HG02571 (cell line): ENCODE measurements at regions not wholly inside any gene's neighbourhood (a gene's known extent, or its start where the extent isn't known, plus 50 kb on each side); places are given as distances from the start of the nearest gene placed in this dataset.

Experiments used
- ATAC-seq: cut with Tn5 transposase; IDR thresholded peaks from one replicate; pipeline ENCODE4 v1.9.1; 2021; ENCODE audit warnings: mild to moderate bottlenecking, moderate library complexity; ENCODE audit not compliant: unreplicated experiment

DNA sequence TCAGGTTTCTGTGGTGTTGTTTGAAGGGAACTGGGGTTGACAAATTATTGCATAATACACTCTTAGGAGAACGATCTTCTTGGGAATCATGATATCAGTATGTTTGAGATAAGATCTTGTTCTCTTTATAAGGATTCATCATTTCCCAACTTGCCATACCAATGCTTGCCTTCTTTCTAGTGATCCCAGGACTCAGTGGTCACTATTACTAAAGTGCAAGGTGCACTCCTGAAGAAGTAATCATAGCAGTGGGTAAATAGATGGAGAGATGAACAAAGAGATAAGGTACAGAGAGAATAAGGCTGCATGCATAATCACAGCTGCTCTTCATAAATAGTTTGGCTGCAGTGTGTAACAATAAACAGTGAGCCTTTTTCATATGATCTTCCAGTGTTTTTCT is 404.0 kb downstream of the DOK5 start:
- no peak for ATAC-seq

DNA sequence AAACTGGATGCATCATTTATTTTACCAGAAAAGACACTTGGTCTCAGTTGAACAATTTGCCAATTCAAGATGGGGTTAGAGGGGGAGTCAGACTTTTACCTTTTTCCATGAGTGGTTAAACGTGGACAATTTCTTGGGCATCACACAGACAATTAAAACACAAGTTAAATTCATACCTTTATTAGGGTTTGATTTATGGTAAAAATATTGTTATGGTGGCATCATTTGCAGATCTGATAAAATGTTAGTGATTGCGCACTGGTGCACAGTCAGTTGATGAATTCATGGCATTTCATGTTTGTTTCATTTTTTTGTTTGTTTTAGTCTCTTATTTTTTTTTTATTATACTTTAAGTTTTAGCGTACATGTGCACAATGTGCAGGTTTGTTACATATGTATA is 399.9 kb downstream of the DOK5 start:
- ATAC-seq = no peak

DNA sequence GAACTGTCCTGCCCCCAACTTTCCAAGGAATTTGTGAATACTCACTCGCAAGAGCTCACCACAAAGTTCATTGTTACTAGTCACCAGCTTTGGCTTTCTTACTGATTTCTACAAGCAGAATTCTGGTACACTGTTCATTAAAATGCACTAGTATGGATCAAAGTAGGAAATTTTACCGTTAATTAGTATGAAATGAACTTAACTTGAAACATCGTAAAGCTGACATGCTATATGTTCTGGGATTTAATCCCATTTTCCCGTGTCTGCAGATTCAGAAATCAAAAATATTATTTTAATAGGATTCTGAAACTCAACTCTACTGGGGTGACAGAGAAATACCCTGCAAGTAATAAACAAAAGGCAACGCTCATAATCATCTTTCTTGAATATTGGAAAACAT is 399.3 kb downstream of the DOK5 start:
- ATAC-seq = no peak

DNA sequence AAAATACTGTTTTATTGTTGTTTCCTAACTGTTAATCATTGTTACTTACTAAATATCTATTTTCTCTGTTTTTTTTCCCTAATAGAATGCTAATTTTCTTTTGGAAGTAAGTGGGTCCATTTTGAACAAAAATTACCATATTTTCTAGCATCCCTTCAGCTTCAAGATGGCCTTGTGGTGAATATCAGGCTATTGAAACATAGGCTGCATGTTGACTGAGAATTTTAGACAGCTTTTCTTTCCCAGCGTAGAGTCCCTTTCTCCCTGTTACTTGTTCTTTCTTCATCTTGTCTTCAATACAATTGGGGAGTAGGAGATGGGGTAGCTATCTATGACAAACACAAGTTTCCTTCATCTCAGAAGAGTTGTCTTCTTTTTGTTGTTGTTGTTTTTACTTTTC is 397.0 kb downstream of the DOK5 start:
- no peak for ATAC-seq

DNA sequence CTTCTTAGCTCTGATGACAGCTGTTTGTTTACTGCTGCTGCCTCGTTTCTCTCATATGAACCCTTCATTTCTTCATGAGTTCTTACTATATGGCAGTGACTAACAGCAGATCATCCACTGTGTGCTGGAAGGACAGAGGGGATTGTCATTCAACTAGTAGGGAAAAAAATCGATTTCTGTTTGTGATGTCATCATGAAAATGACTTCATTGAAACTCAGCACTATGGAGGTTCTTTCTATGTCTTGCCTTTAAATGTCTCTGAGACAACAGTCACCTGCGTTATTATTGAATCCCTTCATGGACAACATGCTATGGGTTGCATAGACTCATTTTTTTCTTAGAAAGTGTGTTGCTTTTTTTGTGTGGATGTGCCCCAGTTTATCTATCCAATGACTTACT is 394.4 kb downstream of the DOK5 start:
- ATAC-seq = no peak

DNA sequence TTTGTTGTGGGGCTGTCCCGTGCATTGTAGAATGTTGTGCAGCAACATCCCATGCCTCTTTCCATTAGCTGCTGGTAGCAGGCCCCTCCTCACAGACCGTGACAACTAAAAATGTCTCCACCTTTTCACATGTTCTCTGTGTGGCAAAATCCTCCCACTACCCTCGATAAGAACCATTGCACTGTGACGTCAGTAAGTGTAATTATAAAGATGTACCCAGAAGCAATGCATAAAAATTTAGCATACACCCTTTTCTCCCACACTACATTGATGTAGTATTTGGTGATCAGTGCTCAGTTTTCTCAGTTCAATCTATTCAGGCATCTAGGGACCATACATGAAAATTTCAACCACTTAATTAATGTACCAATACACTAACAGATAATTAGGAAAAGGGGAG is 389.9 kb downstream of the DOK5 start:
- ATAC-seq = no peak

DNA sequence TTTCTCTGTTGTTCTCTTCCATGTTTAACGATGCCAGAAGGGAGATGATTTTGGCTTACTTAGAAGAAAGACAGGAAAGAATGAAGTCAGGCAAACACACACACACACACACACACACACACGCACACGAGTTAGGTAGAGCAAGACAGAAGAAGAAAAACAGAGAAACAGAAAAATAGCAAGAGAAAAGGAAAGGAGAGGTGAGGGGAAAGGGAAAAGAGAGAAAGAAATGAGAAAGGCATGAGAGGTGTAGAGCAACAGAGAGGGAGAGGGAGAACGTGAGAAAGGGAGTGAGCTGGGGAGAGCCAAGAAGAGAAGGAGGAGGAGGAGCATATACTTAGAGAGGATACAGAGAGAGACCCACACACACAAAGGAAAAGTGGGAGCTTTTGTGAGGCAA is 385.3 kb downstream of the DOK5 start:
- no peak for ATAC-seq

DNA sequence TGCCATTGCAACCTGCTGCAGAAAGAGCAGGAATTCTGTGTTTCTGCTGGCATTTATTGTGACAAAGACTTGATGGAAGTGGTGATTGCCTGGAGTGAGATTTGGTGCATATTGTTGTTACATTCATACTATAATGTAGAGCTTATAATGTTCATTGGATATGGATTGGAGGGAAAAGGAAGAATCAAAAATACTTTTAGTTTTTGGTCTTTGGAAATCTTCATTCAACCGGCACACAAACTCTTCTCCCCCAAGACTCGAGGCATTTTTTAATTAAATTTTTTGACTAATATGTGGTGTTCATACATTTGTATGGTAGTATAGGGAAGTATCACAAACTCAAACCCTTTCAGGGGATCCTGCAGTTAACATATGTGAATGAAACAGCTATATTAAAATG is 380.8 kb downstream of the DOK5 start:
- ATAC-seq = no peak

DNA sequence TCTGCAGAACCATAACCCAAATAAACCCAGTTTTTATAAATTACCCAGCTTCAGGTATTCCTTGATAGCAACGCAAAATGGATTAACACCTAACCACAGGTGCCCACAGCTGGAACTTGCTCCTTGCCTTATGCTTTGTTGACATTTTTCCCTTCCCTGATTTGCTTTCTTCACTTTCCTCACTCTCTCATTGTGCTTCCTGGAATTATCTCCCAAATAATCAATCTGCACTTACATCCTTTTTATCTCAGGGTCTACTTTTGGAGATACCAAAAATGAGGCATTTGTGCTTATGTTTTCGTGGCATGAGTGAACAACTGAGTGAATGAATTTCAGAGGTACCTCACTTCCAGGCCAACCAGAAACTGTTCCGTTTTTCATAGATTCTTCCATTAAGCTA is 374.3 kb downstream of the DOK5 start:
- no peak for ATAC-seq

DNA sequence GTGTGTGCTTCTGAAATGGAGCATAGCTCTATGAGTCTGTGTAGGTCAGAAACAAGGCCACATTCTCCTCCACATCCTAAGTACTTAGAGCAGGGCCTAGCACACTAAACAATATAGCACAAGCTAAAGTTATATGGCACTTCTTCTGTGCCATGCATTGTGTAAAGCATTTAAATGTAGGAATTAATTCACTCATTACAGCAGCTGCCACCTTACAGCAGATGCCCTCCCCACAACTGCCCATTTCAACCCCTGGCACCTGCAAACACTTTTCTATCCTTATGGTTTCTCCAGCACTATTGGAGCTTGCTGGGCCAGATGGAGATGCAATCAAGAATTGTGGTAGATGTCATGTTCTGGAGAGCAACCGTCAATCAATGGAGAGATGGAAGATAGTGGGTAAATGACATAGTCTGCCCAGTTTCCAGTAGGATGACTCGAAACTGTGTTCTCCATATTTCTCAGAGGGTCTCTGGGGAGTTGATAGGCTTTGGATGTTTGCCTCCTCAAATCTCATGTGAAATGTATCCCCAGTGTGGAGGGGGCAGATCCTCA is 373.7 kb downstream of the DOK5 start:
- no peak for ATAC-seq

DNA sequence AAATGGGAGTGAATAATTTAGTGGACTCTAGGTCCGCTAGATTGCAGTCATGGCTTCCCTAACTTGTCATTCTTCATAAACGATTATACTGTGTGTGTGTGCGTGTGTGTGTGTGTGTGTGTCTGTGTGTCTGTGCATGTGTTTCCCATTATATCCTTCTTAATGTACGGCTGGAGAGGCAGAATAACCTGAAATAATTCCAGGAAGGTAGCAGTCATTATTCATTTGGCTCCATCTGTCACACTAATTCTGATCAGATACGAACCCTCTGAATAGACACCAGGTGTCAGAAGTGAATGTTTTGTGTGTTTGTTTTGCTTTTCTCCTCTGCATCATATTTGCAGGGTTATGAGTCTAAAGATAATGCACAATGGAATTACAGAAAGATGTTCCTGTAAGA is 372.9 kb downstream of the DOK5 start:
- ATAC-seq = no peak

DNA sequence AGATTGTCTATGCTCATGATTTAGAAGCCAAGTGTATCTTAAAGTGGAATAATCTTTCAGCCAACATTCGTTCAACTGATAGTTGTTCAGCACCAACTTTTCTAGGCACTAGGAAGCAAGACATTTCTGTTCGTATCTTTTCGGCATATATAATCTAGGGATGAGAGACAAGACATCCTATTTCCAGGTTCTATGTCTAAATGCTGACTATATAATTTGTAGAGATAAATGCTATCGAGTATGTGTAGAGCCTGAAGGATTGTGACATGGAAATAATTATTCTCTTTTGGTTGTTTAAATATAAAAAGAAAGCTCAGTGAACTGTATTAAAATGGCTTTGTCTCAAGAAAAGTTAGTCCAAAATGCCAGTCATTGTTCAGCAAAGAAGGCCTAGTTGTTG is 371.6 kb downstream of the DOK5 start:
- no peak for ATAC-seq

DNA sequence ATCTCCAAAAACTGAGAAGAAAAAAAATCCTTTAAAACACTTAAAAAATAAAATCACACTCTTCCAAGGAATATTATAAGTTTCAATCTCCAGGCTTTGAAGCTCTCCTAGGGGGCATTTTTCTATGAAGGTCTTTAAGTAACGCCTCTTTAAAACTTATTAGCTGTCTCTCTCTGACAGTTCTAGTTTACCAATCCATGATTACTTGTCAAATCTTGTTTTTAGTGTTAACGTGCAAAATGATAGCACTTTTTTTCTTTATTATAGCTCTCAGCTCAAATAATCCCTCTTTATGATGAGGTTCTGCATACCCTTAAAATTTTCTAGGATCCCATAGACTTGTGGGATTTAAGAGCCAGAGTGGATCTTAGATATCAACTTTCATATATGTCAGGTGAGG is 369.0 kb downstream of the DOK5 start:
- ATAC-seq = no peak

DNA sequence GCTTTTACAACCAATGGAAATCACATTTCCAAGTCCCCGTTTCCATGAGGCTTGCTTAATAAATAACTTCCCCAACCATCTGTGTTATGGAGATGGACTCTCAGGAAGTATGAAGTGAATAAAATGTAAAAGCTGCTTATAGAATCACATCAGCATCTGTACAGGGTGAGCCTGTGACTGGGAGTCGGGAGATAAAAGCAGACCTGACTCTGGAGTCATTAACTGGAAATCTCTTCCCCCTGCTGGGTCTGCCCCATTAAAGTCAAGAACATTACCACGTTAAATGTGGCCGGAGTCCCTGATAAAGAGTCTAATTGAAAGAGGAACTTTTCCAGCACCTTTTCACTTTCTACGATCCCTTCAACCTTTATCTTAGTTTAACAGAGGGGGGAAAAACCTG is 368.5 kb downstream of the DOK5 start:
- ATAC-seq = no peak

DNA sequence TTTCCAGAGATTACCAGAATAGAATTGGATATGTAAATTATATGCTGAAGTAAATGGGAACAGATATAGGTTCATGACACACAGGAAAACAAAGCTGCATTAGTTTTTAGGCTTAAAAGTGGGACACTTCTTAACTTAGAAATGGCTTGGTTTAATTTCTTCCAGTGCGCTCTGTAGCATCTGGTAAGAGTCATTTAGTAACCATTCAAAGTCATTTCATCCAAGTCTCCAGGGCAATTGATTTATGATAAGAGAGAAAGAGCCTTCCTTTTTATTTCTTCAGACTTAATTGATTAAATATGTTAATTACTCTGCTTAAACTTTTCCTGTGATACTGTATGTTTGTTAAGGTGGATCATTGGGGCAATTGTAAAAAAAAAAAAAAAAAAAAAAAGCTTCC is 368.0 kb downstream of the DOK5 start:
- no peak for ATAC-seq

DNA sequence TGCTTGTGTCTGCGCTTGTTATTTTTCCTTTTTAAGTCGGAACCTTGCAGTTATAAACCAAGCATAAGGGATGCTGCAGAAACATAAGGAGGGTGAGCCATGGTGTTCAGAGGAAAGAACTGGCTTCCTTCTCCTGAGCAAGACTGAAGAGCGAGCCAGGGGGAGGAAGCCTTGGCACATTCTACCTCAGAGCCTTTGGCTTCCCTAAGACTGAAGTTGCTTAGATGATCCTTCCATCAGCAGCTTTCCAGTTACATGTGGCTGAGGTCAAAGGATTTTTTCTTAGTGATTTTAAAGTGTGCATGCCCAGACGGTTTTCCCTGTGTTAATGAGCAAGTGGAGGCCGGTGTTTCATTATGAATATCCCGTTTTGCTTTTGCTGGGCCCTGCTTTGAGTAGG is 363.8 kb downstream of the DOK5 start:
- ATAC-seq = no peak

DNA sequence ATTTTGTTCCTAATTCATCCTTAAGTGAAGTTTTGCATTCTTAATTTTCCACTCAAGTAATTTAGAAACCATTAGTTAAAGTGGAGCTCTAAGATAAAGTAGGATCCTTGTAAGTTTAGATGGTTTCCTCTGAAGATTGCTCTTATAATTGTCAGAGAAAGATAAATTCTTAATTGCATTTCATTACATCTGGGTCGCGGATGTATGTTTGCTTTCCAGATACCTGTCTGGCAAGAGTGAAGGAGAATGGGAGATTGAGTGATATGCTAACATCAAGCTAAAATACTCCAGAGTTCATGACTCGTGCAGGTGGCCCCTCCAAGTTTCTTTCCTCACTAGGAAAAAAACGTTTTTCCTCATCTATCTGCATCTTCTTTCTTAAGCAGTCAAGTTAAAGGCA is 361.8 kb downstream of the DOK5 start:
- ATAC-seq = no peak

DNA sequence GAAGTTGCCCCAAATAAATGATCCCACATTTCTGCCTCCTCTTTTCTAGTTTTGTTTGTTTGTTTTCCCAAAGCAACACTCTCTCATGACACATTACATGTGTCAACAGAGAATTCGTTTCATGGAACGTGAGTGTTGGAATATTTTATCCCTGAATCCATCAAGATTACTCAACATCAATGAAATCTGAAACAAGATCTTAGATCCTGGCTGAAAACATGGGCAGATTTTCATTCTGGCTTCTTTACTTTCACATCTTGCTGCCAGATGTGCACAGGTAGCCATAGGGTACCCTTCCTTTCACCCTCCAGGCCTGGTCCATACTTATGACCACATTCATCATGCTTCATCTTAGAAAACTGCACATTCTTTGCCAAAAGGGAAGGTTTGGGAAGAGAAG is 347.0 kb downstream of the DOK5 start:
- no peak for ATAC-seq

DNA sequence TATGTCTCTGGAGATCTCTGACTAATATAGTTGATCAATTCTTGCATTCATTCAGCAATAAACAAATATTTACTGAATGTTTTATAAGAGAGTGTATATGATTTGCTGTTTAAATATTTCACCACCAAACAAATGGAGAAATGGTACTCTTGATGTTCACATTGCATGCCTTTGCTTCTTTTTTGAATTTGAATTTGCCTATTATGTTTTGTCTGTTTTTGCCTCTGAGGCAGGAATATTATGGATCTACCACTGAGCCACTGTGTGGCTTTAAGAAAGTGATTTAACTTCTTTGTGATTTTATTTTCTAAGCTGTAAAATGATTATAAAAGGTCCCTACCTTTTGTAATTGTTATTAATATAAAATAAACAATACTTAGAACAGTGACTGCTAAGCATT is 345.0 kb downstream of the DOK5 start:
- no peak for ATAC-seq

DNA sequence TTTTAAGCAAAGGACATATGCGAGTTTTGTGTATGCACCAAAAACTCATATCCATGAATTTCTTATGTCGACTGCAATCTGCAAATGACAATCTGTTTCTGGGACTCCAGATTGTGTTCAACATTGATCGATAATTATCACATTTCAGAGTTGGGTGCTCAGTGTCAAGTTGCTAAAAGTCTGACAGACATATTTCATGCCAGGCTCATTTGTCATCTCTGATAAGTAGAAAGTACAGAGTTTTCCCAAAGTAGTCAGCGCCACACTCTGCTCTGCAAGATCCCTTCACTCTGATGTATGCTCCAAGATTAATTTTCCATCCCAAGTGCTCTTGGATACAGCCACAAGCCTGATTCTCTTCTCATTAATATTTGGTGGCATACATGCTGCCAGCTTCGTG is 331.1 kb downstream of the DOK5 start:
- ATAC-seq = no peak

DNA sequence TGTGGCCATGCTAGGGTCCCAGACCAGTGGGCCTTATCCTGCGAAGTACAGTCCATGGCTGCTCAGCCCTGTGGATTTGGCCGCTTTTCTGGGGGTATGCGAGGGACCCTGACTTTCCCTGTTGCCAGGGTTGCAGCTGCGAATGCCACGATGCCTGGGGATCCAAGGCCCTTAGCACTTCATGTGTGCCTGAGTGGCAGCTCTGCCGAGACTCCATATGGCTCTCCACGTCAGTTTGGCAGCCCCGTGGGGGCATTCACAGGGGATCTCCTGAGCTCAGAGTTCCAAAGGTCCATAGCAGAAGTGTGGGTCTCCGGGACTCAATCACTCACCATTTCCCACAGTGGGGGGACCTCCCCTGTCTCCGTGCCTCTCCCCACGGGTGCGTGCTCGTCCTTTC is 319.5 kb downstream of the DOK5 start:
- no peak for ATAC-seq

DNA sequence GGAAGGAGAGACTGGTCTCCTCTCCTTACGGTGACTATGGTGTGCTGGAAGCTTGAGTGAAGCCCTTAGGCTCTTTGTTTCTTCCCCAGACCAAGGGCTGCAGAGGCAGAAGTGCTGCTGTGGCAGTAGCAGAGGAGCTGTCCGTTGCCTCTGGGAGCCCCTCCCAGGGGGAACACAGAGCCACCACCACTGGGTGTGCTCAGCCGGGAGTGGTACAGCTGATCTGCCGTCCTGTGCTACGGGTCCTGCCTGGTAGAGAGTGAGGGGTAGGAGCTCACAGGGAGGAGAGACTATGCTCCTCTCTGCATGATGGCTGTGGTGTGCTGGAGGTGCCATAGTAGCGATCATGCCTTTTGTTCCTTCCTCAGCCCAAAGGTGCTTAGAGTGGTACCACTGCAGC is 318.7 kb downstream of the DOK5 start:
- no peak for ATAC-seq

DNA sequence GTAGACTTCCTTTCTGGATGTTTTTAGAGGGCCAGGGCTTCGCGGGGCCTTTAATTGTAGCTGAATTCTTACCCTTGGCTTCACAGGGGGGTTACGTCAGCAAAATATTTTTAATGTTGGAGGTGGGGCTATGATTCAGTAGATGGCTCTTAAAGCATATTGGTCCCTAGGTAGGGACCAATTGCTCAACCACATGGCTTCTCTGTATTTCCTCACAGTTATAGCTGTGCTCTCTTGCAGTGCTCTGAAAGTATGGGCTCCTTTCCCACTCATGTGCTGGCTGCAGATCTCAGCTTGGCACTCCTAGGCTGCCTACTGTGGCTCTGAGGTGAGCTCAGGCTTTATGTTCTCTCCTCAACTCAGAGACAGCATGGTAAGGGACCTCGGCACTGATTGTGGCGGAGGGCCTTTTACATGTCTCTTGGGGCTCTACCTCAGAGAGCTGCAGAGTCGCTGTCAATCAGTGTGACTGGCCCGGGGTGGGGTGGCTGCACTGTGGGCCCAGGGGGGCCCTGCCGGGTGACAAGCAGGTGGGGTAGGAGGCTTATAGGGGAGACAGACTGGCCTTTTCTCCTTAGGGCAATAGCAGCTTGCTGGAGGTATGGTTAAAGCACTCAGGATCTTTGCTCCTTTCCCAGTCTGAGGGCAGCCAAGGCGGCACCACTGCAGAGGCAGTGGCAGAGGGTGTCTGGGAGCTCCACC is 318.0 kb downstream of the DOK5 start:
- ATAC-seq = no peak
